ENCODE measurements at regions not wholly inside any gene's neighbourhood (a gene's known extent, or its start where the extent isn't known, plus 50 kb on each side); places are given as distances from the start of the nearest gene placed in this dataset.

- Histone ChIP-seq H4K8ac (ENCODE audit: low read depth, low read length) (no peak overlapping the region), H3K4me3 (ENCODE audit: low read depth, low read length) (no peak overlapping the region), H2BK5ac (ENCODE audit: low read depth, low read length, poor library complexity) (no peak overlapping the region), H3K4ac (ENCODE audit: low read depth, low read length) (no peak overlapping the region), H2BK12ac (ENCODE audit: low read length) (no peak overlapping the region), H3K4me1 (ENCODE audit: control insufficient read depth in 1 of 2, insufficient read depth in 2 of 2, low read length in 2 of 2) (no peaks in the 10 kb centered on the region), H3K36me3 (ENCODE audit: control insufficient read depth in 1 of 2, insufficient read depth in 2 of 2, low read length in 2 of 2) (no peaks in the 10 kb centered on the region), H2AFZ (ENCODE audit: insufficient read depth, low read length, poor library complexity) (no peak overlapping the region), H4K12ac (ENCODE audit: low read depth, low read length) (no peak overlapping the region), H2BK120ac (ENCODE audit: insufficient read depth, low read length, poor library complexity) (no peak overlapping the region), H3K79me1 (ENCODE audit: low read length) (no peaks in the 10 kb centered on the region), H3K14ac (ENCODE audit: low read length) (no peak overlapping the region), H3K27ac (ENCODE audit: low read depth, low read length) (no peak overlapping the region), H3K23ac (ENCODE audit: low read length) (no peak overlapping the region), H3K9ac (ENCODE audit: low read length) (no peak overlapping the region), H3K79me2 (ENCODE audit: control insufficient read depth, insufficient read depth, low read length, poor library complexity) (no peaks in the 10 kb centered on the region), H3K18ac (ENCODE audit: low read length) (no peak overlapping the region), H3K4me2 (ENCODE audit: low read length) (no peak overlapping the region), H4K91ac (ENCODE audit: low read depth, low read length) (no peak overlapping the region), H3K27me3 (ENCODE audit: insufficient read depth, low read length) (no peaks in the 10 kb centered on the region), H2AK5ac (ENCODE audit: low read length) (no peak overlapping the region), H3K9me3 (ENCODE audit: insufficient read depth, low read depth, low read length) (peaks cover 3% of the 10 kb centered on the region)
- DNase-seq: no peak
- no CpG with 5 or more reads among the region's 4 CpGs for WGBS (ENCODE audit: extremely low coverage, insufficient coverage, insufficient read length)
Observed at GRCh38 chr1:229973297-229973612, 93.8 kb upstream of the GALNT2 start.

DNA sequence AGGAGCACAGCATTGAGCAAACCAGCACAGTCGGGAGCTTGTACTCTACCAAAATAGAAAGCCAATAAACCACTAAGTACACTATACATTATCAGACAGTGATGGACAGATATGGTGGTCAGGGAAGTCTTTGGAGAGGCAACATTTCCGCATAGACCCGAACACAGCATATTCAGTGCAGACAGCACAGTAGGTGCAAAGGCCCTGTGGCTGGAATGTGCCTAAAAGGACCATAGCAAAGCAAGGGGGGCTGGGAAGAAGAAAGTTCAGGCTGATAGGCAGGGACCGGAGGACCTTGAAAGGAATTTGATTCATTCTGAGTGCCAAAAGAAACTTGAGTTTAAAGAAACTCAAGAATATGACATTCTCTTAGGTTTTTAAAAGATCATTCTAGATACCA is 92.0 kb upstream of the GALNT2 start:
- H3K79me2 ChIP-seq (ENCODE audit: control insufficient read depth, insufficient read depth, low read length, poor library complexity): no peaks in the 10 kb centered on the region
- H3K4ac ChIP-seq (ENCODE audit: low read depth, low read length): no peak overlapping the region
- H2BK5ac ChIP-seq (ENCODE audit: low read depth, low read length, poor library complexity): no peak overlapping the region
- H3K27ac ChIP-seq (ENCODE audit: low read depth, low read length): no peak overlapping the region
- no peak overlapping the region for H3K18ac ChIP-seq (ENCODE audit: low read length)
- H3K79me1 ChIP-seq (ENCODE audit: low read length): no peaks in the 10 kb centered on the region
- peaks cover 3% of the 10 kb centered on the region for H3K9me3 ChIP-seq (ENCODE audit: insufficient read depth, low read depth, low read length)
- no peak overlapping the region for H2BK12ac ChIP-seq (ENCODE audit: low read length)
- no peaks in the 10 kb centered on the region for H3K27me3 ChIP-seq (ENCODE audit: insufficient read depth, low read length)
- H3K9ac ChIP-seq (ENCODE audit: low read length): no peak overlapping the region
- no peak overlapping the region for H3K14ac ChIP-seq (ENCODE audit: low read length)
- H4K12ac ChIP-seq (ENCODE audit: low read depth, low read length): no peak overlapping the region
- no peaks in the 10 kb centered on the region for H3K4me1 ChIP-seq (ENCODE audit: control insufficient read depth in 1 of 2, insufficient read depth in 2 of 2, low read length in 2 of 2)
- no peak for DNase-seq
- no peak overlapping the region for H3K4me3 ChIP-seq (ENCODE audit: low read depth, low read length)
- no peak overlapping the region for H4K91ac ChIP-seq (ENCODE audit: low read depth, low read length)
- no CpG with 5 or more reads among the region's 4 CpGs for WGBS (ENCODE audit: extremely low coverage, insufficient coverage, insufficient read length)
- no peaks in the 10 kb centered on the region for H3K36me3 ChIP-seq (ENCODE audit: control insufficient read depth in 1 of 2, insufficient read depth in 2 of 2, low read length in 2 of 2)
- no peak overlapping the region for H2AK5ac ChIP-seq (ENCODE audit: low read length)
- H2BK120ac ChIP-seq (ENCODE audit: insufficient read depth, low read length, poor library complexity): no peak overlapping the region
- no peak overlapping the region for H2AFZ ChIP-seq (ENCODE audit: insufficient read depth, low read length, poor library complexity)
- H3K4me2 ChIP-seq (ENCODE audit: low read length): no peak overlapping the region
- no peak overlapping the region for H3K23ac ChIP-seq (ENCODE audit: low read length)
- H4K8ac ChIP-seq (ENCODE audit: low read depth, low read length): no peak overlapping the region

DNA sequence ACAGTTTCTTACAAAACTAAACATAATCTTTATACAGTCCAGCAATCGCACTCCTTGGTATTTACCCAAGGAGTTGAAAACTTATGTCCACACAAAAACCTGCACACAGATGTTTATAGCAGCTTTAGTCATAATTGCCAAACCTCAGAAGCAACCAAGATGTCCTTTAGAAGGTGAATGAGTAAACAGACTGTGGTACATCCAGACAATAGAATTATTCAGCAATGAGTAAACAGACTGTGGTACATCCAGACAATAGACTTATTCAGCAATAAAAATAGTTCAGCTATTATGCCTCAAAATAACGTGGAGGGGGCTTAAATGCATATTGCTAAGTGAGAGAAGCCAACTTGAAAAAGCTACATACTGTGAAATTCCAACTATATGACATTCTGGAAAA is 87.0 kb upstream of the GALNT2 start:
- H3K9ac ChIP-seq (ENCODE audit: low read length): no peak overlapping the region
- H3K9me3 ChIP-seq (ENCODE audit: insufficient read depth, low read depth, low read length): peaks cover 3% of the 10 kb centered on the region
- no peak overlapping the region for H3K4me2 ChIP-seq (ENCODE audit: low read length)
- no peak overlapping the region for H3K4ac ChIP-seq (ENCODE audit: low read depth, low read length)
- no peak overlapping the region for H2BK120ac ChIP-seq (ENCODE audit: insufficient read depth, low read length, poor library complexity)
- H4K91ac ChIP-seq (ENCODE audit: low read depth, low read length): no peak overlapping the region
- no peaks in the 10 kb centered on the region for H3K79me1 ChIP-seq (ENCODE audit: low read length)
- H3K79me2 ChIP-seq (ENCODE audit: control insufficient read depth, insufficient read depth, low read length, poor library complexity): no peaks in the 10 kb centered on the region
- H3K14ac ChIP-seq (ENCODE audit: low read length): no peak overlapping the region
- H3K23ac ChIP-seq (ENCODE audit: low read length): no peak overlapping the region
- no peaks in the 10 kb centered on the region for H3K27me3 ChIP-seq (ENCODE audit: insufficient read depth, low read length)
- no peak for DNase-seq
- H3K4me1 ChIP-seq (ENCODE audit: control insufficient read depth in 1 of 2, insufficient read depth in 2 of 2, low read length in 2 of 2): no peaks in the 10 kb centered on the region
- WGBS (ENCODE audit: extremely low coverage, insufficient coverage, insufficient read length): no CpG with 5 or more reads among the region's 2 CpGs
- no peaks in the 10 kb centered on the region for H3K36me3 ChIP-seq (ENCODE audit: control insufficient read depth in 1 of 2, insufficient read depth in 2 of 2, low read length in 2 of 2)
- H3K4me3 ChIP-seq (ENCODE audit: low read depth, low read length): no peak overlapping the region
- no peak overlapping the region for H3K18ac ChIP-seq (ENCODE audit: low read length)
- no peak overlapping the region for H4K12ac ChIP-seq (ENCODE audit: low read depth, low read length)
- H2AK5ac ChIP-seq (ENCODE audit: low read length): no peak overlapping the region
- no peak overlapping the region for H2AFZ ChIP-seq (ENCODE audit: insufficient read depth, low read length, poor library complexity)
- no peak overlapping the region for H2BK5ac ChIP-seq (ENCODE audit: low read depth, low read length, poor library complexity)
- H4K8ac ChIP-seq (ENCODE audit: low read depth, low read length): no peak overlapping the region
- H3K27ac ChIP-seq (ENCODE audit: low read depth, low read length): no peak overlapping the region
- no peak overlapping the region for H2BK12ac ChIP-seq (ENCODE audit: low read length)

DNA sequence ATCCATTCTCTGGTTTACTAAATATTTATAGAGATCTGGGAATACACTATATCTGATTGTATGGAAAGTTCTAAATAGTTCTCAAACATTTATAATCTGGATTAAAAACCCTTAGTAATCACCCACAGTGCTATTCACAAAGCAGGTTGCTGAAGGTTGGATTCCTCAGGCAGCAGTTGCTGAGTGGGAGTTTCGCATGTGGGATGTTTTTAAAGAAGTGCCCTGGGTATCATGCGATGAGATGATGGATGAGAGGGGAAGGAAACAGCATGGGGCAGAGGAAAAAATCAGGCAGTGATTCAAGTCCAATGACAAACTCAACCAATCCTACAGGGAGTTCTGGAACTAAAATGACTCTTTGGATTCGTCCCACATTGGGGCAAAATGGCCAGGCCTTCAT is 85.3 kb upstream of the GALNT2 start:
- no peak overlapping the region for H3K4ac ChIP-seq (ENCODE audit: low read depth, low read length)
- no peak overlapping the region for H2AFZ ChIP-seq (ENCODE audit: insufficient read depth, low read length, poor library complexity)
- no peaks in the 10 kb centered on the region for H3K79me1 ChIP-seq (ENCODE audit: low read length)
- no peak overlapping the region for H2BK12ac ChIP-seq (ENCODE audit: low read length)
- no peak overlapping the region for H3K4me3 ChIP-seq (ENCODE audit: low read depth, low read length)
- H3K18ac ChIP-seq (ENCODE audit: low read length): no peak overlapping the region
- no CpG with 5 or more reads among the region's 3 CpGs for WGBS (ENCODE audit: extremely low coverage, insufficient coverage, insufficient read length)
- no peak overlapping the region for H4K8ac ChIP-seq (ENCODE audit: low read depth, low read length)
- H3K14ac ChIP-seq (ENCODE audit: low read length): no peak overlapping the region
- no peak overlapping the region for H3K27ac ChIP-seq (ENCODE audit: low read depth, low read length)
- no peaks in the 10 kb centered on the region for H3K4me1 ChIP-seq (ENCODE audit: control insufficient read depth in 1 of 2, insufficient read depth in 2 of 2, low read length in 2 of 2)
- no peak overlapping the region for H2BK5ac ChIP-seq (ENCODE audit: low read depth, low read length, poor library complexity)
- peaks cover 5% of the 10 kb centered on the region for H3K9me3 ChIP-seq (ENCODE audit: insufficient read depth, low read depth, low read length)
- H3K79me2 ChIP-seq (ENCODE audit: control insufficient read depth, insufficient read depth, low read length, poor library complexity): no peaks in the 10 kb centered on the region
- H3K23ac ChIP-seq (ENCODE audit: low read length): no peak overlapping the region
- H2BK120ac ChIP-seq (ENCODE audit: insufficient read depth, low read length, poor library complexity): no peak overlapping the region
- DNase-seq: no peak
- no peaks in the 10 kb centered on the region for H3K36me3 ChIP-seq (ENCODE audit: control insufficient read depth in 1 of 2, insufficient read depth in 2 of 2, low read length in 2 of 2)
- peaks cover 2% of the 10 kb centered on the region for H3K27me3 ChIP-seq (ENCODE audit: insufficient read depth, low read length)
- no peak overlapping the region for H4K91ac ChIP-seq (ENCODE audit: low read depth, low read length)
- no peak overlapping the region for H3K4me2 ChIP-seq (ENCODE audit: low read length)
- H4K12ac ChIP-seq (ENCODE audit: low read depth, low read length): no peak overlapping the region
- H2AK5ac ChIP-seq (ENCODE audit: low read length): no peak overlapping the region
- H3K9ac ChIP-seq (ENCODE audit: low read length): no peak overlapping the region
